ENCODE measurements at regions not wholly inside any gene's neighbourhood (a gene's known extent, or its start where the extent isn't known, plus 50 kb on each side); places are given as distances from the start of the nearest gene placed in this dataset.
A peak's percentile ranks its signal among the peaks of the same experiment; 100 is the strongest.
"Not testable (repeated sequence)": the region's sequence is repeated elsewhere in the genome, so short reads cannot be mapped to it uniquely, and the experiment has no call there.

GRCh38 chr10:106384496-106384895, 780.0 kb downstream of the SORCS1 start:
- no peak for DNase-seq (ENCODE audit: low spot score)

- no peak for DNase-seq (ENCODE audit: low spot score)
Measured at GRCh38 chr10:106380706-106381105, 783.8 kb downstream of the SORCS1 start.

GRCh38 chr10:106378251-106378650, 786.3 kb downstream of the SORCS1 start:
- no peak for DNase-seq (ENCODE audit: low spot score)

DNA sequence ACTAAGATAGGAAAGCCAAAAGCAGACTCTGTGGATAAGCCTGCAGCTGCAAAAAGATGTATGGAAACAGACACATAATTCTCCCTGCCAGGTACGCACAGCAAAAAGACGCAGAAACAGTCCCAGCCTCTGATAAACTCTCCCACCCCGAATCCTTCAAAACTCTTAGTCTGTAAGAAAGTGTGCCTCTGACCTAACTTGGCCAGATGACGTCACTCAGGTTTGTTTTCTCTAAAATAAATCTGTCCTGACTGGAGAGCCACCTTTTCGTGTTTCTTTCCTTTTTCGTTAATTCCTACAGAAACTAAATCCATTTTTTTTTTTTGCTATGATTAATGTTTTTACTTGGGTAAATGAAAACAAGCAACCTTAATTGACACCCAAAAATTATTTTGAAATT, 793.8 kb downstream of the SORCS1 start:
- no peak for DNase-seq (ENCODE audit: low spot score)

DNA sequence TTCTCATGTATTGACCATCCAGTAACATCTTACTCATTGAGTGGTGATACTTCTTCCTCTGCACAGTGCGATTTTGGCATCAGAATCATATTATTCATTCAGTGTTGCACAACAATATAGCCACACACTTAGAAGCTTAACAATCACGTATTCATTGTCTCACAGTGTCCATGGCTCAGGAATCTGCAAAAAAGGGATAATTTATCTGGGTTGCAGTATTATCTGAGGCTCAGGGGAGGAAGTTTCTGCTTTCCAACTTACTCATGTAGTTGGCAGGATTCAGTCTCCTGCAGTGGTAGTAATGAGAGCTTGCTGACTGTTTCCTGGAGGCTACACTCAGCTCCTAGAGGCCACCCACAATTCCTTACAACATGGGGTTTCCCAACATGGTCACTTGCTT, 803.6 kb downstream of the SORCS1 start:
- peak; percentile 42 for DNase-seq (ENCODE audit: low spot score)

GRCh38 chr10:106355450-106355849, 809.1 kb downstream of the SORCS1 start:
- DNase-seq (ENCODE audit: low spot score): no peak

DNA sequence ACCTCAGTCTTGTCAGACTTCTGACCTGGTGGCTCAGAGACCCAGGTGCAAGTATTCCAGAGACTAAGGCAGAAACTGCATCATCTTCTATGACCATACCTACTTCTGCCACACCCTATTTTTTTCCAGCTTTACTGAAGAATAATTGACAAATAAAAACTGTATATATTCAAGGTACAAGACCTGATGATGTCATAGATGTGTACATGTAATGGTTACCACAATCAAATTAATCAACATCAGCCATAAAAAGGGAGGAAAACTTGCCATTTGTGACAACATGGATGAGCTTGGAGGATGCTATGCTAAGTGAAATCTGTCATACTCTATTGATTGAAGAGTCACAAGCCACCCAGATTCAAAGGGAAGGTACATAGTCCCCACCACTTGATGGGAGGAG, 815.6 kb downstream of the SORCS1 start:
- no peak for DNase-seq (ENCODE audit: low spot score)

GRCh38 chr10:106347547-106347946, 817.0 kb downstream of the SORCS1 start:
- no peak for DNase-seq (ENCODE audit: low spot score)

DNA sequence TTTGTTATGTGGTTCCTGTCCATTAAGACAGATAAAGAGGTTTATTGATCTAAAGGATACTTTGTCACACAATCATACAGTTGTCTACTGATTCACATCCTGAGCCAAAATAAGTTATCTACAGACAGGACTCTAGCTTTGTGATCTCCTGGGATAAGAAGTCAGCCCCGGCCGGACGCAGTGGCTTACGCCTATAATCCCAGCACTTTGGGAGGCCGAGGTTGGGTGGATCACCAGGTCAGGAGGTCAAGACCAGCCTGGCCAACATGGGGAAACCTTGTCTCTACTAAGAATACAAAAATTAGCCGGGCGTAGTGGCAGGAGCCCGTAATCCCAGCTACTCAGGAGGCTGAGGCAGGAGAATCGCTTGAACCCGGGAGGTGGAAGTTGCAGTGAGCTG, 821.0 kb downstream of the SORCS1 start:
- DNase-seq (ENCODE audit: low spot score): not testable (repeated sequence)

- DNase-seq (ENCODE audit: low spot score): no peak
Measured at GRCh38 chr10:106341356-106341755, 823.1 kb downstream of the SORCS1 start.

GRCh38 chr10:106338486-106338885, 826.0 kb downstream of the SORCS1 start:
- no peak for DNase-seq (ENCODE audit: low spot score)

DNA sequence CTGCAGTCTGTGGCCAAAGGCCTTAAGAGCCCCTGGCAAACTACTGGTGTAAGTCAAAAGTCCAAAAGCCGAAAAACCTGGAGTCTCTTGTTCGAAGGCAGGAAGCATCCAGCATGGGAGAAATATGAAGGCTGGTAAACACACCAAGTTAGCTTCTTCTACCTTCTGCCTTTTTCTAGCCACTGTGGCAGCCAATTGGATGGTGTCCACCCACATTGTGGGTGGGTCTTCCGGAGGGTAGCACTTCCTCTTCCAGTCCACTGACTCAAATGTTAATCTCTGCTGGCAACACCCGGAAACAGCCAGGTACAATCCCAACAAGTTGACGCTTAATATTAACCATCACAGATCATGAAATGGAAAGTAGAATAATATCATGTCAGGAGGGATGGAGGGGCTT, 827.6 kb downstream of the SORCS1 start:
- DNase-seq (ENCODE audit: low spot score): no peak

DNA sequence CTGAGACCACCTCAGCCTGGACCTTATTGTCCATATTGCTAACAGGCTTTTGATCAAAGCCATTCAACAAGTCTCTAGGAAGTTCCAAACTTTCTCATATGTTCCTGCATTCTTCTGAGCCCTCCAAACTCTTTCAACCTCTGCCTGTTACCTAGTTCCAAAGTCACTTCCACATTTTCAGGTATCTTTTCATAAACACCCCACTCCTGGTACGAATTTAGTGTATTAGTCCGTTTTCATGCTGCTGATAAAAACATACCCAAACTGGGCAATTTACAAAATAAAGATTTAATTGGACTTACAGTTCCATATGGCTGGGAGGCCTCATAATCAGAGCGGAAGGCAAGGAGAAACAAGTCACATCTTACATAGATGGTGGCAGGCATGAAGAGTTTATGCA, 836.8 kb downstream of the SORCS1 start:
- no peak for DNase-seq (ENCODE audit: low spot score)

DNA sequence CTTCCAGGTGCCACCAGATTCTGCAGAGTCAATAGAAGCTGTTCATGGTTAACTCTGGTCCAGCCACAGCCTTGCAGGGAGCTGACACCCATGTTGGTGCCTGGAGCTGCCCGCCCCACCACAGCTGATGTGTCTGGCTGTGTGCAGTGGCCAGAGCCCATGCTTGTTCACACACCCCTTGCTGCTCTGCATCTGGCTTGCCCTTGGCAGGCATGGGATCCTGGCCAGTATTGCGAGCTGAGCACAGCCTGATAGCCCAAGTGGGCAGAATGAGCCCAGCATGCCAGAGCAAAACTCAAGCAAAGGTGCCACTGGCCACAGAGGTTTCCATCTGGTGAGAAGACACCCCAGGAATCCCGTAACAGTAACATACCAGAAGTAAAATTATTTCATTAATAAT, 843.6 kb downstream of the SORCS1 start:
- no peak for DNase-seq (ENCODE audit: low spot score)

- no peak for DNase-seq (ENCODE audit: low spot score)
Measured at GRCh38 chr10:106320078-106320477, 844.4 kb downstream of the SORCS1 start.

- DNase-seq (ENCODE audit: low spot score): no peak
Measured at GRCh38 chr10:106317554-106317953, 847.0 kb downstream of the SORCS1 start.

GRCh38 chr10:106313041-106313440, 851.5 kb downstream of the SORCS1 start:
- no peak for DNase-seq (ENCODE audit: low spot score)

DNA sequence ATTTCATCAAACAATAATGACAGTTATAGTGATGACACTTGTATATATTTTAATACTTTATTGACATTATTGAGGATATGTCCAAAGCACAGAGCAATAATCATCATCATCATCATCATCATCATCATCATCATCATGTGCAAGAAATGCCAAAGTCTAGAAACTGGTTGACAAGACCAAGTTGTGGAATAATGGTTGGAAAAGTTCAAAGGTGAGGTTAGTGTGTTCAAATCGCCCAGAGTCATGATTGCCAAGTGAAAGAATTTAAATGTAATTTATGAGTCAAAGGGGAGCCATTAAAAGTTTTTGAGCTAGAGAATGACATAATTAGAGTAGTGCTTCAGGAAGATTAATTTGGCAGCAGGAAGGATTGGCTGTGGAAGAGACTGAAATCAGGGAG, 852.4 kb downstream of the SORCS1 start:
- DNase-seq (ENCODE audit: low spot score): no peak

DNA sequence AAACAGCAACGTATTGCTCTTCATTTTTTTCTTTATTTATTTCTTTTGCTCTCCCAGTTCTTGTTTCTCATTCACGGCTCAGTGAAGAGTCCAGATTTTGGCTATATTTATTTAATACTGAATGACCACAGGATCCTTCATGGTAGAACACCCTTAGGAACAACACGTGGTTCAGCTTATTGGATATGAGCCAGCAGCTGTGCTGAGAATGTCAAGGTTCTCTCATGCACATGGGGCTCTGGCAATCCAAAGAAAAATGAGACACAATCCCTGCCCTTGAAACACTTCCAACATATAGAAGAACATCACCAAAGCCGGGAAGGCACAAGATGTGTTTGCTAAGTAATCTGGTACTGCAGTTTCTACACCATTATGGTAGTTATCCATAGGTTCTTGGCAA, 852.9 kb downstream of the SORCS1 start:
- no peak for DNase-seq (ENCODE audit: low spot score)

- DNase-seq (ENCODE audit: low spot score): no peak
Measured at GRCh38 chr10:106310596-106310995, 853.9 kb downstream of the SORCS1 start.

DNA sequence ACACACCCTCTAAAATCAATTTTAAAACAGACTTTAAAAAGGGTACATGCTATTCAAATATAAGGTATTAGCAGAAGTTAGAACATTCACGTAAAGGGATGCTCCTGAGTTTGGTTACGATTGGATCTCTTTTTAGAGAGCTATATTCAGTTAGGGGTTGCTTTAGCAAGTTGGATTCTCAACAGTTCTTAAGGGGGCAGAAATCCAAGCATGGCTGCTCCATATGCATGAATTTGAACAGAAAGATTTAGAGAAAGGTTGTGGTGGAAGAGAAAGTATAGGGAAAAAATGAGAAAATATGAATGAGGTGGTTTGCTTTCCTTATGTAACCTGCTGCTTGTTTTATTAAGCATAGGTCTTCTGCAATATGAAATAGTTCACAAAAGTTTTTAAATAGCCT, 855.1 kb downstream of the SORCS1 start:
- DNase-seq (ENCODE audit: low spot score): no peak

GRCh38 chr10:106308284-106308683, 856.2 kb downstream of the SORCS1 start:
- no peak for DNase-seq (ENCODE audit: low spot score)

- no peak for DNase-seq (ENCODE audit: low spot score)
Measured at GRCh38 chr10:106304056-106304455, 860.5 kb downstream of the SORCS1 start.

DNA sequence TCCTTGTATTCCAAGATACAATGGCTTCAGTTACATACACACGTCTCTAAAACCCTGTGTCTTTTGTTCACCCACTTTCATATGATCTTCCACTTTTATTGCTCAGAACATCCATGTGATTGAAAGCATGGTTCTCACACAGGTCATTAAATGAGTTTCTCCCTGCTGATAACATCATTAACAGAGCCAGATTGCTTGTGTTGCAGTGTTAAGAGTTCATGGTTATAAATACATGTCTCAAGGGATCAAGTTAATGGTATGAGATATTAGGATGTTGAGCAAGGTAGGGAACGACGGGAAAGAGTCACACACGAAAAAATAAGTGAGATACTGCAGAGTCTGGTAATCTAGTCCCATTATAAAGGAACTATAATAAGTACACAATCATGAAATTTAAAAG, 861.5 kb downstream of the SORCS1 start:
- no peak for DNase-seq (ENCODE audit: low spot score)

DNA sequence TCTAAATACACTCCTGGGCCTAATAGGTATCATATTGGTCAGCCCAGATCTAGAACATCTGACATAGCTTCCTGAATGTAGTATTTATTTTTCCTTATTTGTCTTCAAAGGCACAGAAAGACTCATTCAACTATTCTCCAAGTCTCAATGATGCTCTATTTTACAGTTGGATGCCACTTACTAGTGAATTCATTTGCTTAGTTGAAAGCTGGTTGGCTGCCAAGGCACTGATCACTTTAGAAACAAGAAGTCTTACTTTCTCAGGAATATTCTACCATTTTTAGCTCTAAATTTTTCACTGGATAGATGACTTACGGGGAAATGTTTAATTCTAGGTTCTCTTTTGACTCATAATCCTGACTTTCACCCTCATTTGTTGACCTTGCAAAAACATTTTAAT, 863.4 kb downstream of the SORCS1 start:
- no peak for DNase-seq (ENCODE audit: low spot score)
